LNCaP clone FGC (cell line): ENCODE measurements at regions not wholly inside any gene's neighbourhood (a gene's known extent, or its start where the extent isn't known, plus 50 kb on each side); places are given as distances from the start of the nearest gene placed in this dataset.

Experiments
- DNase-seq: peaks from one replicate; pipeline ENCODE4 v3.0.0-alpha.2; 2011; ENCODE audit warnings: low read depth
- H3K4me3 ChIP-seq: 2 replicates; pipeline ENCODE4 v1.5.1; 2011; ENCODE audit warnings: mild to moderate bottlenecking, low read depth, low read length, control low read depth
- TF ChIP-seq, protein P1 (sequence below): IDR thresholded peaks from 2 replicates; pipeline ENCODE4 v1.5.1; 2012; ENCODE audit warnings: mild to moderate bottlenecking; ENCODE audit not compliant: control insufficient read depth, insufficient read depth; ENCODE audit errors: extremely low read depth

DNA sequence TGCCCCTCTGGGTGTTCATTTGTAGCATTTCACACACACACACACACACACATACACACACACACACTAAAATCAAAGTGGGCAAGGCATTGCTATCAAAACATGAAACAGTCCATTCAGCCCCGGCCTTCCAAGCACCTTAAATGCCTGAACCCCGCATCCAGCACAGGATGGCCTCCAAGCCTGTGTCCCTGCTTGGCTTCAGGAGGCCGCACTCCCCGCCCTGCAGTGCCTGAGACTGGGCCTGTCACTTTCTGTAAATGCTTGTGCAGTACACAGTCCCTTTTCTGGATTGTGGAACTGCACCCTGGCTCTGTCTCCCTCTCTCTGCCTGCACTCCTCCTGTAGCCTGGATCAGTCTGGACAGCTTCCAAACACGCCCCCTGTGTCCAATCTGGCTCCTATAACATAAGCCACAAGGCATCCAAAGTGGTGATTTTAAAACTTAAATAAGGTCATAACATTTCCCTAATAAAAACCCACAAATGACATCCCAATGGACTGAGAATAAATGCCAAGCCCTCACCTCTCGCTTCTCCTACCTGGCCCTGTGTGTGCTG, 972.2 kb upstream of the TMEM132C start:
- no peak for DNase-seq
- no peak overlapping the region for H3K4me3 ChIP-seq
- TF ChIP-seq, protein P1, sequence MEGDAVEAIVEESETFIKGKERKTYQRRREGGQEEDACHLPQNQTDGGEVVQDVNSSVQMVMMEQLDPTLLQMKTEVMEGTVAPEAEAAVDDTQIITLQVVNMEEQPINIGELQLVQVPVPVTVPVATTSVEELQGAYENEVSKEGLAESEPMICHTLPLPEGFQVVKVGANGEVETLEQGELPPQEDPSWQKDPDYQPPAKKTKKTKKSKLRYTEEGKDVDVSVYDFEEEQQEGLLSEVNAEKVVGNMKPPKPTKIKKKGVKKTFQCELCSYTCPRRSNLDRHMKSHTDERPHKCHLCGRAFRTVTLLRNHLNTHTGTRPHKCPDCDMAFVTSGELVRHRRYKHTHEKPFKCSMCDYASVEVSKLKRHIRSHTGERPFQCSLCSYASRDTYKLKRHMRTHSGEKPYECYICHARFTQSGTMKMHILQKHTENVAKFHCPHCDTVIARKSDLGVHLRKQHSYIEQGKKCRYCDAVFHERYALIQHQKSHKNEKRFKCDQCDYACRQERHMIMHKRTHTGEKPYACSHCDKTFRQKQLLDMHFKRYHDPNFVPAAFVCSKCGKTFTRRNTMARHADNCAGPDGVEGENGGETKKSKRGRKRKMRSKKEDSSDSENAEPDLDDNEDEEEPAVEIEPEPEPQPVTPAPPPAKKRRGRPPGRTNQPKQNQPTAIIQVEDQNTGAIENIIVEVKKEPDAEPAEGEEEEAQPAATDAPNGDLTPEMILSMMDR = no peak

DNA sequence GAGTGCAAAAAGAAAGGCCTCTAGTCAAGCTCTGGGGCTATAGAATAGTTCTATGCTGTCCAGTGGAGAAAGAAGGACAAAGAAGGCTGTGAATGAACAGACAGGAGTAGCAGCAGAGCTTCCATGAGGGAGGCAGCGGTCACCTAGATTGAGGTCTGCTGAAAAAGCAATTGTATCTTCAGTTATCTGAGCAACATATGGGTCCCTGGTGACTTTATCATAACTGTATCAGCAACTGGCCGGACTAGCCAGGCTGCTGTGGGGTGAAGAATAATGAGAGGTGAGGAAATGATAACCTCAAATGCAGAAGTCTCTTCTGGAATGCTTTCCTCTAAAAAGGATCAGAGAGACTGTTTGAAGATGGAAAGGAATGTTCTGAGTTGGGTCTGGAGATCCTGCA, 971.3 kb upstream of the TMEM132C start:
- TF ChIP-seq, protein P1 = no peak
- no peak for DNase-seq
- H3K4me3 ChIP-seq = no peak overlapping the region

DNA sequence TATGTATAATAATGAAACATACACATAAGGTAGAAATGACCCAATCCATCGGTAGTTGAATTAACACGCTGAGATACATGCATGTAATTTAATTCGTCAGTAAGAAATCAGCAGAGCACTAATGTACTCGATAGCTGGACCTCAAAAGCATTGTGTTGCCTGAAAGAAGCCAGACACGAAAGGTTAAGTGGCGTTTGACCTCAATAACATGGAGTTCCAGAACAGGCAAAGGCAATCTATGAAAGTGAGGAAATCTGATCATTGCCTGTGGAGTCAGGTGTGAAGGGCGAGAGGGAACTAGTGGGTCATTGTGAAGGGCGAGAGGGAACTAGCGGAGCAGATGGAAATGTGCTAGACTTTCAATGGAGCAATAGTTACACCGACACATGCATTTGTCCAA, 970.4 kb upstream of the TMEM132C start:
- H3K4me3 ChIP-seq = no peak overlapping the region
- DNase-seq = no peak
- TF ChIP-seq, protein P1 = no peak

DNA sequence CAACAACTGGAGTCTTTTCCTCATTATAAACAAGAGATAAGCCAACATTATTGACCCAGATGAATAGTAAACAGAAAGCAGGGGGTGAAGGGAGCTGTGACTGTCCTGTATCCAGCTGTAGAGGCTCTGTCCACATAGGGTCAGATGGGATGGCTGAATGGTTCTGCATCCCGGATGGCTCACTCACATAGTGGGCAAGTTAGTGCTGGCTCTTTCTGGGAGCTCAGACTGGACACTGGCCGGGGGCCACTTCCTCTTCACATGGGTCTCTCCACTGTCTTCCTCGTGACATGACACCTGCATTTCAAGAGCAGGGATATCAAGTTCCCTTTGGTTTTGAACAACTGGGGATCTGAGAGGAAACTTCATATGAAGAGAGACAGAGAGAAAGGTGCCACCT, 969.6 kb upstream of the TMEM132C start:
- TF ChIP-seq, protein P1 = no peak
- no peak for DNase-seq
- H3K4me3 ChIP-seq = no peak overlapping the region

DNA sequence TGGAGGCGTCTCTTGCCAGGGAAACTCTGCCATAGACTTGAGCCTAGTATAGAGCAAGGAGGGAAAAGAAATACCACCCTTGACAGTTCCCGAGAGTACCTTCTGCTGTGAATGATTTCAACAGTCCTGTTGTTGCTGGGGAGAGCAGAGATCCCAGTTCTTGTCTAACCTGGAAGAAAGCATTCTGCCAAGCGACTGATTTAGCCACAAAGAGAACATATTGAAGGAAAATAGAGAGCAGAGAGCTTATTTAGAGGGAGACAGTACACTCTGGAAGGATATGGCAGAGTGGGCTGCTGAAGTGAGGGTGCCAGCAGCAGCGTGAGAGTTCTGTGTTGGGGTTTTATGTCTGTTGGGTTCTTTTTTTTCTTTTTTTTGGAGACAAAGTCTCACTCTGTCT, 966.9 kb upstream of the TMEM132C start:
- DNase-seq = no peak
- H3K4me3 ChIP-seq = no peak overlapping the region
- TF ChIP-seq, protein P1 = no peak

DNA sequence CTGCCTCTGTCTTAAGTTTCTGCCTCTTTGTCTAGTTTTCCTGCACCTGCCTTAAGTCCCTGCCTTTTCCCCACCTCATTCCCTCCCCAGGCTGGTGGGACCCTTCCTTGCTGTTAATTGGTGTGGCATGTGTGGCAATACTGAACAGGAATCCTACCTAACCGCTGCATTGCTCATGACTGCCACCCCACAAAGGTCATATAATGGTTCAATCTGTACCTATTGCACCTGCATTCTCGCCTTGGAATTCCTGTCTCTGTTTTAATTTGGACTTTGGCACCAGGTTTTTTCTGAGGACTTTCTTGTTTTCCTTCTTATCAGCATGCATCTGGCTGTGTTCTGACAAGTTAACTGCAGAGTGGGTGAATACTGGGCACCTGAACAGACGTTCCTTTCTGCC, 966.2 kb upstream of the TMEM132C start:
- no peak for DNase-seq
- no peak overlapping the region for H3K4me3 ChIP-seq
- TF ChIP-seq, protein P1 = no peak

DNA sequence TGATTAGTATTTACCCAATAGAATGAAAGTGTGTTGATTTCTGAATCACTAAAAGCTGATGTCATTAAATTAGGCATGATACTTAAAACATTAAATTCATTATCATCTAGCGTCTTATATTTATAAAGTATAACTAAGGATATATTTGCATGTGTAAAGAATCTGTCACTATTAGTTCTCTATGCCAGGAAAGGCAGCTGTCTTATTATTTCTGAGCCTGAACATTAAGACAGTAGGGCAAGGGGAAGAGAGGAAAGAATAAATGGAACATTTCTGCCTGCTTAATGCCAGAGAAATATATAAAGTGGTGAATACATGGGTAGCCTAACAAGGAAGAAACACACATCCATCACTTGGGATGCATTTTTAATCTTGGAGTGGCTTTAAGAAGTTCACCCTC, 965.1 kb upstream of the TMEM132C start:
- no peak overlapping the region for H3K4me3 ChIP-seq
- TF ChIP-seq, protein P1 = no peak
- no peak for DNase-seq
